CD4-positive, alpha-beta T cell (primary cell): ENCODE measurements at regions not wholly inside any gene's neighbourhood (a gene's known extent, or its start where the extent isn't known, plus 50 kb on each side); places are given as distances from the start of the nearest gene placed in this dataset.

Experiments used
- ATAC-seq: fragments of 200-7000 bp; cut with Tn5 transposase; one replicate; pipeline ENCODE4 v1.10.0; 2022; ENCODE audit warnings: mild to moderate bottlenecking; ENCODE audit not compliant: poor library complexity
- CTCF ChIA-PET: fragments of 350-600 bp; sonication (Branson Sonifier 250); formaldehyde crosslinking; loops from one replicate; lab custom pipeline; 2021; ENCODE audit warnings: antibody characterized with exemption, inconsistent platforms; lab: Charles Lee
- POLR2A ChIA-PET: fragments of 350-600 bp; sonication (Branson Sonifier 250); formaldehyde crosslinking; loops from one replicate; lab custom pipeline; 2021; ENCODE audit warnings: antibody characterized with exemption, inconsistent platforms; lab: Charles Lee
- DNase-seq, 14 experiments: peaks; one replicate each; pipeline ENCODE4 v3.0.0-alpha.2; 2013 to 2020; ENCODE audit warnings: mixed read lengths in 2 of 14
- H3K27ac ChIP-seq, 2 donors: one replicate each; pipeline versions ENCODE4 v1.5.1 to v1.7.0; 2013; ENCODE audit warnings: low read length in 2 of 2, low read depth in 1 of 2, mild to moderate bottlenecking in 1 of 2
- H3K27me3 ChIP-seq, 2 experiments: 1 replicate in 1 of 2; 2 replicates in 1 of 2; pipeline versions ENCODE4 v1.6.1 to v1.7.0; 2013; ENCODE audit warnings: low read length in 2 of 2, control low read depth in 1 of 2, mild to moderate bottlenecking in 1 of 2, moderate library complexity in 1 of 2; ENCODE audit not compliant: insufficient read depth in 2 of 2, control insufficient read depth in 1 of 2
- H3K36me3 ChIP-seq: one replicate; pipeline ENCODE4 v1.6.1; 2013; ENCODE audit warnings: low read length, control low read depth; ENCODE audit not compliant: insufficient read depth
- H3K4me1 ChIP-seq: one replicate; pipeline ENCODE4 v1.6.1; 2013; ENCODE audit warnings: low read length, control low read depth; ENCODE audit not compliant: insufficient read depth
- H3K4me3 ChIP-seq: one replicate; pipeline ENCODE4 v1.5.1; 2013; ENCODE audit warnings: mild to moderate bottlenecking, low read length, moderate library complexity
- H3K9me3 ChIP-seq, 2 experiments: 1 replicate in 1 of 2; 2 replicates in 1 of 2; pipeline versions ENCODE4 v1.6.1 to v1.7.0; 2013; ENCODE audit warnings: low read length in 2 of 2, mild to moderate bottlenecking in 2 of 2, control low read depth in 1 of 2, moderate library complexity in 1 of 2; ENCODE audit not compliant: control insufficient read depth in 1 of 2, insufficient read depth in 1 of 2
- H3K27ac Mint-ChIP-seq: one replicate; pipeline ENCODE4 v1.8.0; 2020; ENCODE audit warnings: mixed read lengths
- H3K27me3 Mint-ChIP-seq: one replicate; pipeline ENCODE4 v1.8.0; 2021; ENCODE audit warnings: mixed read lengths
- H3K36me3 Mint-ChIP-seq: one replicate; pipeline ENCODE4 v1.8.0; 2021; ENCODE audit warnings: low read depth, mixed read lengths
- H3K4me1 Mint-ChIP-seq: one replicate; pipeline ENCODE4 v1.8.0; 2021; ENCODE audit warnings: low read depth, mixed read lengths
- H3K4me3 Mint-ChIP-seq: one replicate; pipeline ENCODE4 v1.8.0; 2020; ENCODE audit warnings: mild to moderate bottlenecking, mixed read lengths
- H3K9me3 Mint-ChIP-seq: one replicate; pipeline ENCODE4 v1.8.0; 2020; ENCODE audit warnings: mixed read lengths
- intact Hi-C, 2 experiments: fragments of 100-400 bp; cut with DNase I in 1 of 2; cut with micrococcal nuclease in 1 of 2; formaldehyde crosslinking; loops; one replicate each; pipeline versions ENCODE4 v1.15.1 to v1.9.0; 2023 to 2025; cut with DNase I, micrococcal nuclease
- TF ChIP-seq, protein P1 (sequence below): fragments of 200-600 bp; IDR thresholded peaks from one replicate; pipeline ENCODE4 v1.8.0; 2022; ENCODE audit warnings: antibody characterized with exemption, mild to moderate bottlenecking

DNA sequence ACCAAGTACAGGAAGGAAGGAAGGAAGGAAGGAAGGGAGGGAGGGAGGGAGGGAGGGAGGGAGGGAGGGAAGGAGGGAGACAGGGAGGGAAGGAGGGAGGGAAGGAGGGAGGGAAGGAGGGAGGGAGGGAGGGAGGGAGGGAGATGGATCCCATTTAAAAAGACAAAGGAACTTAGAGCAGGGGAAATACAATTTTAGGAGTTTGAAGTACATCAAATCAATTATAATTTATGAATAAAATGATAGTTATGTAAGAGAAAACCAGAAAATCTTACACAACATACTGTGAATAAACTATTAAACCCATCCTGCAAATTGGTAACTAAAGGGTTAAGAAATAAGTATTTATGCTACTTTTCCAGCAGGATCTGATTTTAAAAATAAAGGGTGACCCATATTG, 475.9 kb downstream of the HDGFL1 start:
- DNase-seq: no peak
- POLR2A ChIA-PET: no interaction called here
- Mint-ChIP-seq H3K9me3 (peaks cover 2% of the 10 kb centered on the region), H3K27ac (no peak overlapping the region), H3K36me3 (no peaks in the 10 kb centered on the region), H3K4me3 (no peak overlapping the region), H3K4me1 (no peaks in the 10 kb centered on the region), H3K27me3 (no peaks in the 10 kb centered on the region)
- H3K27me3 ChIP-seq: no peaks in the 10 kb centered on the region
- no peak for ATAC-seq
- no peak overlapping the region for H3K4me3 ChIP-seq
- no peaks in the 10 kb centered on the region for H3K36me3 ChIP-seq
- CTCF ChIA-PET: no interaction called here
- intact Hi-C loops: no loop called here
- no peaks in the 10 kb centered on the region for H3K4me1 ChIP-seq
- peaks cover 0 to 5% of the 10 kb centered on the region in 2 experiments for H3K9me3 ChIP-seq
- H3K27ac ChIP-seq: no peak overlapping the region
- TF ChIP-seq, protein P1, sequence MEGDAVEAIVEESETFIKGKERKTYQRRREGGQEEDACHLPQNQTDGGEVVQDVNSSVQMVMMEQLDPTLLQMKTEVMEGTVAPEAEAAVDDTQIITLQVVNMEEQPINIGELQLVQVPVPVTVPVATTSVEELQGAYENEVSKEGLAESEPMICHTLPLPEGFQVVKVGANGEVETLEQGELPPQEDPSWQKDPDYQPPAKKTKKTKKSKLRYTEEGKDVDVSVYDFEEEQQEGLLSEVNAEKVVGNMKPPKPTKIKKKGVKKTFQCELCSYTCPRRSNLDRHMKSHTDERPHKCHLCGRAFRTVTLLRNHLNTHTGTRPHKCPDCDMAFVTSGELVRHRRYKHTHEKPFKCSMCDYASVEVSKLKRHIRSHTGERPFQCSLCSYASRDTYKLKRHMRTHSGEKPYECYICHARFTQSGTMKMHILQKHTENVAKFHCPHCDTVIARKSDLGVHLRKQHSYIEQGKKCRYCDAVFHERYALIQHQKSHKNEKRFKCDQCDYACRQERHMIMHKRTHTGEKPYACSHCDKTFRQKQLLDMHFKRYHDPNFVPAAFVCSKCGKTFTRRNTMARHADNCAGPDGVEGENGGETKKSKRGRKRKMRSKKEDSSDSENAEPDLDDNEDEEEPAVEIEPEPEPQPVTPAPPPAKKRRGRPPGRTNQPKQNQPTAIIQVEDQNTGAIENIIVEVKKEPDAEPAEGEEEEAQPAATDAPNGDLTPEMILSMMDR: no peak

DNA sequence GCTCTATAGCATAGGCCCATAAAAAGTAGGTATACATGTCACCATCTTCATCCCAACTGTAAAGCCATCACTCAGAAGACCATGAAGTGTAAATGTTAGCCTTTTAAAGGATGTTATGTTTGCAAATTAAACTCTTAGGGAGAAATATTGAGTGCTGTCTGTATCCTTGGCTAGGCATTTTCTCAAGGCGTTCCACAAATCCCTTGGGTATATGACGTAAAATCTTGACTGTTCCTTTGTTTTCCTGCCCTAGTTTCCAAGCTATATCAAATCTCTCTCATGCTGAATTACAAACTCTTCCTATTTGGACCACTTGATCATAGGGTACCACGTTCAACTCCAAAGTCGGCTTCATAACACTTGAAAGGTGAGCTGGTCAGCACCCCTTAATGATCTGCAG, 486.2 kb downstream of the HDGFL1 start:
- TF ChIP-seq, protein P1: no peak
- Histone ChIP-seq H3K27me3 (no peaks in the 10 kb centered on the region), H3K27ac (no peak overlapping the region), H3K36me3 (no peaks in the 10 kb centered on the region), H3K4me3 (no peak overlapping the region), H3K9me3 (peaks cover 0 to 10% of the 10 kb centered on the region in 2 experiments), H3K4me1 (no peaks in the 10 kb centered on the region)
- Mint-ChIP-seq H3K4me3 (no peak overlapping the region), H3K27me3 (no peaks in the 10 kb centered on the region), H3K36me3 (no peaks in the 10 kb centered on the region), H3K9me3 (peaks cover 2% of the 10 kb centered on the region), H3K4me1 (no peaks in the 10 kb centered on the region), H3K27ac (no peak overlapping the region)
- ATAC-seq (no peak), DNase-seq (no peak)
- CTCF ChIA-PET: interaction anchor here (0.6 kb wide), 1 partner anchor 26 kb away, joined by 4 read pairs; no protein-coding TSS in a partner anchor
- POLR2A ChIA-PET: no interaction called here
- intact Hi-C loops: no loop called here

DNA sequence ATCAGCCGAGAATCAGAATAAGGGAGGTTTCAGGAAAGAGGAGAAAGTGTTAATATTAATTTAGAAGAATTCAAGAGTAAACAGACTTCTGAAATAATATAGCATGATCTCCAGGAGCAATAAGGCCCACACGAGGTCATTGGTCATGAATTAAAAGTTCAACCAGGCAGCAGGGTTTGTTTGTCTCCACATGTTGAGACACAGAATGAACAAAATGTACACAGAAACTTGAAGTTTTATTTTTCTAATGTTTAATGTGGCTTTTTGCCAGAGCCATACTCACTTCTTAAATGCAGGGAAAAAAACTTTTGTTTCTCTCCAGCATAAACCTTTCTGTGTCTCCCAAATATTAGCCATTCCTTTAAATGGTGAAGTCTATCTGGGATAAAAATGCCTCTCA, 504.5 kb downstream of the HDGFL1 start:
- H3K4me1 Mint-ChIP-seq: no peaks in the 10 kb centered on the region
- no peak overlapping the region for H3K27ac Mint-ChIP-seq
- intact Hi-C loops: no loop called here
- ChIA-PET POLR2A (no interaction called here), CTCF (no interaction called here)
- Histone ChIP-seq H3K4me1 (no peaks in the 10 kb centered on the region), H3K9me3 (peaks cover 0 to 3% of the 10 kb centered on the region in 2 experiments), H3K4me3 (no peak overlapping the region), H3K27me3 (no peaks in the 10 kb centered on the region), H3K27ac (no peak overlapping the region), H3K36me3 (no peaks in the 10 kb centered on the region)
- no peaks in the 10 kb centered on the region for H3K27me3 Mint-ChIP-seq
- DNase-seq: no peak
- no peak for ATAC-seq
- TF ChIP-seq, protein P1: no peak
- no peak overlapping the region for H3K4me3 Mint-ChIP-seq
- H3K9me3 Mint-ChIP-seq: peaks cover 4% of the 10 kb centered on the region
- H3K36me3 Mint-ChIP-seq: no peaks in the 10 kb centered on the region
